Activated CD4-positive, alpha-beta memory T cell treated with anti-CD3 and anti-CD28 coated beads for 36 hours (primary cell): ENCODE measurements at regions not wholly inside any gene's neighbourhood (a gene's known extent, or its start where the extent isn't known, plus 50 kb on each side); places are given as distances from the start of the nearest gene placed in this dataset.
"Not testable (repeated sequence)": the region's sequence is repeated elsewhere in the genome, so short reads cannot be mapped to it uniquely, and the experiment has no call there.

Experiments
- CTCF ChIA-PET: fragments of 350-600 bp; sonication (Branson Sonifier 250); formaldehyde crosslinking; loops from one replicate; lab custom pipeline; 2021; ENCODE audit warnings: antibody characterized with exemption, inconsistent platforms; lab: Charles Lee
- POLR2A ChIA-PET: fragments of 350-600 bp; sonication (Branson Sonifier 250); formaldehyde crosslinking; loops from one replicate; lab custom pipeline; 2021; ENCODE audit warnings: antibody characterized with exemption; lab: Charles Lee
- DNase-seq: peaks from one replicate; pipeline ENCODE4 v3.0.0-alpha.2; 2020
- H3K27ac Mint-ChIP-seq: one replicate; pipeline ENCODE4 v1.8.0; 2021; ENCODE audit warnings: mixed read lengths
- H3K27me3 Mint-ChIP-seq: one replicate; pipeline ENCODE4 v1.8.0; 2021; ENCODE audit warnings: mixed read lengths
- H3K36me3 Mint-ChIP-seq: one replicate; pipeline ENCODE4 v1.8.0; 2021; ENCODE audit warnings: mixed read lengths
- H3K4me1 Mint-ChIP-seq: one replicate; pipeline ENCODE4 v1.8.0; 2021; ENCODE audit warnings: low read depth, mixed read lengths
- H3K4me3 Mint-ChIP-seq: one replicate; pipeline ENCODE4 v1.8.0; 2021; ENCODE audit warnings: mild to moderate bottlenecking, mixed read lengths
- H3K9me3 Mint-ChIP-seq: one replicate; pipeline ENCODE4 v1.8.0; 2021; ENCODE audit warnings: mixed read lengths
- intact Hi-C: fragments of 100-400 bp; cut with micrococcal nuclease; formaldehyde crosslinking; loops from one replicate; pipeline ENCODE4 v1.15.1; 2023

- POLR2A ChIA-PET, intact Hi-C loops, CTCF ChIA-PET, H3K27me3 Mint-ChIP-seq, H3K36me3 Mint-ChIP-seq, H3K4me3 Mint-ChIP-seq, DNase-seq, H3K27ac Mint-ChIP-seq, H3K9me3 Mint-ChIP-seq, H3K4me1 Mint-ChIP-seq: not testable (repeated sequence)
Observed at GRCh38 chr2:53507070-53507469, 260.5 kb upstream of the CHAC2 start.

GRCh38 chr2:53505826-53506225 lies 261.8 kb upstream of the CHAC2 start:
- ChIA-PET POLR2A (no interaction called here), CTCF (no interaction called here)
- intact Hi-C loops, result no loop called here
- Mint-ChIP-seq H3K4me3 (no peak overlapping the region), H3K27me3 (peaks cover 2% of the 10 kb centered on the region), H3K27ac (no peak overlapping the region), H3K36me3 (no peaks in the 10 kb centered on the region), H3K4me1 (no peaks in the 10 kb centered on the region), H3K9me3 (no peaks in the 10 kb centered on the region)
- no peak for DNase-seq

- Mint-ChIP-seq H3K36me3 (no peaks in the 10 kb centered on the region), H3K27ac (no peak overlapping the region), H3K9me3 (no peaks in the 10 kb centered on the region), H3K4me3 (no peak overlapping the region), H3K27me3 (peaks cover 2% of the 10 kb centered on the region), H3K4me1 (no peaks in the 10 kb centered on the region)
- no peak for DNase-seq
- ChIA-PET POLR2A (no interaction called here), CTCF (no interaction called here)
- intact Hi-C loops, result no loop called here
Observed at GRCh38 chr2:53504507-53504906, 263.1 kb upstream of the CHAC2 start.

- intact Hi-C loops, result no loop called here
- H3K4me3 Mint-ChIP-seq, result no peak overlapping the region
- no peaks in the 10 kb centered on the region for H3K4me1 Mint-ChIP-seq
- H3K36me3 Mint-ChIP-seq, result no peaks in the 10 kb centered on the region
- no peaks in the 10 kb centered on the region for H3K9me3 Mint-ChIP-seq
- no peaks in the 10 kb centered on the region for H3K27me3 Mint-ChIP-seq
- no peak overlapping the region for H3K27ac Mint-ChIP-seq
- POLR2A ChIA-PET, result no interaction called here
- DNase-seq, result no peak
- CTCF ChIA-PET, result no interaction called here
Observed at GRCh38 chr2:53500181-53500580, 267.4 kb upstream of the CHAC2 start.

- POLR2A ChIA-PET, result no interaction called here
- intact Hi-C loops, result no loop called here
Observed at GRCh38 chr2:53498210-53498609, 269.4 kb upstream of the CHAC2 start.

GRCh38 chr2:53497020-53497419 lies 270.6 kb upstream of the CHAC2 start:
- Mint-ChIP-seq H3K36me3 (no peaks in the 10 kb centered on the region), H3K4me1 (no peaks in the 10 kb centered on the region), H3K27ac (no peak overlapping the region), H3K27me3 (no peaks in the 10 kb centered on the region), H3K9me3 (no peaks in the 10 kb centered on the region), H3K4me3 (no peak overlapping the region)
- CTCF ChIA-PET, result no interaction called here
- POLR2A ChIA-PET, result no interaction called here
- intact Hi-C loops, result no loop called here
- DNase-seq, result no peak

More at GRCh38 chr2:53498210-53498609, 269.4 kb upstream of the CHAC2 start:
- no peaks in the 10 kb centered on the region for H3K36me3 Mint-ChIP-seq
- CTCF ChIA-PET, result no interaction called here
- no peak overlapping the region for H3K27ac Mint-ChIP-seq
- H3K4me1 Mint-ChIP-seq, result no peaks in the 10 kb centered on the region
- no peaks in the 10 kb centered on the region for H3K9me3 Mint-ChIP-seq
- H3K27me3 Mint-ChIP-seq, result no peaks in the 10 kb centered on the region
- H3K4me3 Mint-ChIP-seq, result no peak overlapping the region
- DNase-seq, result no peak

GRCh38 chr2:53493210-53493609 lies 274.4 kb upstream of the CHAC2 start:
- Mint-ChIP-seq H3K27ac (no peak overlapping the region), H3K4me1 (no peaks in the 10 kb centered on the region), H3K27me3 (peaks cover 1% of the 10 kb centered on the region), H3K9me3 (no peaks in the 10 kb centered on the region), H3K36me3 (no peaks in the 10 kb centered on the region), H3K4me3 (no peak overlapping the region)
- POLR2A ChIA-PET, result no interaction called here
- DNase-seq, result no peak
- CTCF ChIA-PET, result no interaction called here
- intact Hi-C loops, result no loop called here

- ChIA-PET CTCF (no interaction called here), POLR2A (no interaction called here)
- intact Hi-C loops, result no loop called here
- Mint-ChIP-seq H3K9me3 (no peaks in the 10 kb centered on the region), H3K4me3 (no peak overlapping the region), H3K27ac (no peak overlapping the region), H3K36me3 (no peaks in the 10 kb centered on the region), H3K27me3 (peaks cover 1% of the 10 kb centered on the region), H3K4me1 (no peaks in the 10 kb centered on the region)
- no peak for DNase-seq
Observed at GRCh38 chr2:53490659-53491058, 276.9 kb upstream of the CHAC2 start.

- H3K36me3 Mint-ChIP-seq, result not testable (repeated sequence)
Observed at GRCh38 chr2:53486185-53486899, 281.3 kb upstream of the CHAC2 start.

GRCh38 chr2:53485021-53485728 lies 282.4 kb upstream of the CHAC2 start:
- DNase-seq, result no peak
- H3K27me3 Mint-ChIP-seq, result no peaks in the 10 kb centered on the region
- H3K36me3 Mint-ChIP-seq, result no peaks in the 10 kb centered on the region
- POLR2A ChIA-PET, result no interaction called here
- intact Hi-C loops, result no loop called here
- no peaks in the 10 kb centered on the region for H3K4me1 Mint-ChIP-seq
- no peaks in the 10 kb centered on the region for H3K9me3 Mint-ChIP-seq
- no peak overlapping the region for H3K27ac Mint-ChIP-seq
- H3K4me3 Mint-ChIP-seq, result no peak overlapping the region
- CTCF ChIA-PET, result no interaction called here

More at GRCh38 chr2:53486185-53486899, 281.3 kb upstream of the CHAC2 start:
- H3K27ac Mint-ChIP-seq, DNase-seq, POLR2A ChIA-PET, intact Hi-C loops, H3K27me3 Mint-ChIP-seq, H3K4me3 Mint-ChIP-seq, H3K4me1 Mint-ChIP-seq, H3K9me3 Mint-ChIP-seq, CTCF ChIA-PET: not testable (repeated sequence)

GRCh38 chr2:53484531-53484930 lies 283.1 kb upstream of the CHAC2 start:
- H3K36me3 Mint-ChIP-seq, result no peaks in the 10 kb centered on the region
- no peaks in the 10 kb centered on the region for H3K9me3 Mint-ChIP-seq
- H3K4me1 Mint-ChIP-seq, result no peaks in the 10 kb centered on the region
- ChIA-PET CTCF (no interaction called here), POLR2A (no interaction called here)
- DNase-seq, result no peak
- H3K27ac Mint-ChIP-seq, result no peak overlapping the region
- intact Hi-C loops, result no loop called here
- no peak overlapping the region for H3K4me3 Mint-ChIP-seq
- H3K27me3 Mint-ChIP-seq, result no peaks in the 10 kb centered on the region

- no peak overlapping the region for H3K27ac Mint-ChIP-seq
- H3K9me3 Mint-ChIP-seq, result no peaks in the 10 kb centered on the region
- H3K27me3 Mint-ChIP-seq, result no peaks in the 10 kb centered on the region
- no peak for DNase-seq
- intact Hi-C loops, result no loop called here
- no peaks in the 10 kb centered on the region for H3K4me1 Mint-ChIP-seq
- no peak overlapping the region for H3K4me3 Mint-ChIP-seq
- CTCF ChIA-PET, result no interaction called here
- H3K36me3 Mint-ChIP-seq, result no peaks in the 10 kb centered on the region
- POLR2A ChIA-PET, result no interaction called here
Observed at GRCh38 chr2:53477517-53477916, 290.1 kb upstream of the CHAC2 start.

- no peak for DNase-seq
- H3K27ac Mint-ChIP-seq, result no peak overlapping the region
- intact Hi-C loops, result no loop called here
- no peaks in the 10 kb centered on the region for H3K9me3 Mint-ChIP-seq
- no peaks in the 10 kb centered on the region for H3K36me3 Mint-ChIP-seq
- no peak overlapping the region for H3K4me3 Mint-ChIP-seq
- H3K27me3 Mint-ChIP-seq, result no peaks in the 10 kb centered on the region
- ChIA-PET CTCF (no interaction called here), POLR2A (no interaction called here)
- no peaks in the 10 kb centered on the region for H3K4me1 Mint-ChIP-seq
Observed at GRCh38 chr2:53476834-53477233, 290.8 kb upstream of the CHAC2 start.
